GM19240 (cell line): ENCODE measurements at regions not wholly inside any gene's neighbourhood (a gene's known extent, or its start where the extent isn't known, plus 50 kb on each side); places are given as distances from the start of the nearest gene placed in this dataset.

Experiments
- DNase-seq: peaks from one replicate; pipeline ENCODE4 v3.0.0; 2011; ENCODE audit warnings: low spot score; ENCODE audit not compliant: insufficient read length

- no peak for DNase-seq
These were observed 205.9 kb downstream of the C1D start for GRCh38 chr2:67856866-67857265.

GRCh38 chr2:67857836-67858235 is 205.0 kb downstream of the C1D start:
- DNase-seq: no peak

DNA sequence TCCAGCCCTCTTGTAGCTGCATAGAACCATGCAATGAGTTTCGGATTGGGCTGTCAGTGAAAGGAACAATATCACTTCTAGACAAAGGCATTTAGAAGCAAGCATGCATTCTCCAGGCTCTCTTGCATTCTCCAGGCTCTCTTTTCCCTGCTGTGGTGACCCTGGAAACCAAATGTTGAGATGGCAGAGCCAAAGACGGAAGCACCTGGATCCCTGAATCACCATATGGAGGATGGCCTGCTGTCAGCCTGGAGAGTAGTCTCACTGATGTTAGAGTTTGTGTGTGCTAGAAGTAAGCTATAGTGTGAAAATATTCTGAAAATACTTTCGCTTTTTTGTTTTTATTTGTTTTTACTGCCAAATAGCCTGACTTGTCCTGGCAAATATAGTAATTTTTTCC is 203.9 kb downstream of the C1D start:
- DNase-seq: no peak

GRCh38 chr2:67865917-67866316 is 196.9 kb downstream of the C1D start:
- no peak for DNase-seq

- no peak for DNase-seq
These were observed 195.1 kb downstream of the C1D start for GRCh38 chr2:67867735-67868134.

DNA sequence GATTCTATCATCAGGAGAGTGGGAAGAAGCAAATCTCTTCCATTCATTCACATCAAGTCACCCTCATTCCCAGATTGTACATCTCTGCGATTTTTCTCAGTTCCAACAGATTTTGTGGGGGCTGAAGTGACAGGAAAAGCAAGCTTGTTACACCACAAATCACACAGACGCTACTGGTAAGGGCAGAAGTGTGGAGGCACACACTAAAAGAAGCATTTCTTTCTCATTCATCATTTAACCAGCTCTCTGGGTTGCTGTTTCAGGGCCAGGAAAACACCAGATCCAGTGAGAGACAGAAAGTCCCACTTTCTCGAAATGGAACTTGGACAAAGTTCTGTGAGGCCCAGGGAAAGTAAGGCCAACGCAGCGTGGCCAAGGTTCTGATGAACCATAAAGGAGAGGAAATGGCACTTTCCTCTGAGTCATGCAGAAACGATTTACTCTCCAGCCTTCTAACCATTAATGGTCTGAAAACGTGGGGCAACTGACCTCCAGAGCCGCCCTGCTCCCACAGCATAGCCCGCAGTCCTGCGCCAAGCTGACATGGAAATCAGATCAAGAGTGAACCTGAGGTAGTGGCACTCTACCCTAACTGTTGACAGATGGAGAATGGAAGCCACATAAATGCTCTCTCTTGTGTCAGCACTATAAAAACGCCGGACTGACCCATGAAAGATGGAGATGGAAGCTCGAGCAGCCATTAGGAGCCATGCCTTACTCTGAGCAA is 191.0 kb downstream of the C1D start:
- no peak for DNase-seq

- no peak for DNase-seq
These were observed 190.3 kb downstream of the C1D start for GRCh38 chr2:67872481-67872880.

- DNase-seq: no peak
These were observed 188.9 kb downstream of the C1D start for GRCh38 chr2:67873916-67874315.

GRCh38 chr2:67876176-67876575 is 186.6 kb downstream of the C1D start:
- DNase-seq: no peak

GRCh38 chr2:67877301-67877700 is 185.5 kb downstream of the C1D start:
- DNase-seq: no peak

DNA sequence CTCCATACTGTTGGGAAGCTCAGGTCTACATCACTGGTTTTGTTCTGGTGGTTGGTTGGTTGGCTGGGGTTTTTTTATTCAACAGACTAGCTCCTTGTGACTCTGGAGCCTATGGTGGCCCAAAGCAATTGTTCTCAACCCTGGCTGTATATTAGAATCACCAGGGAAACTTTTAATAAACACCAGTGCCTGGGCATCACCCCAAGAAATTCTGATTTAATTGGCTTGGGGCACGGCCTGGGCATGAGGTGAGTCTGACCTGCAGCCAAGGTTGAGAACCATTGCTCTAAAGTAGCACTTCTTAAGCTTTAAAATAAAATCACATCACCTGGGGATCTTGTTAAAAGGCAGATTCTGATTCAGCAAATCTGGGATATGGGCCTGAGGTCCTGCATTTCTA is 184.1 kb downstream of the C1D start:
- no peak for DNase-seq

DNA sequence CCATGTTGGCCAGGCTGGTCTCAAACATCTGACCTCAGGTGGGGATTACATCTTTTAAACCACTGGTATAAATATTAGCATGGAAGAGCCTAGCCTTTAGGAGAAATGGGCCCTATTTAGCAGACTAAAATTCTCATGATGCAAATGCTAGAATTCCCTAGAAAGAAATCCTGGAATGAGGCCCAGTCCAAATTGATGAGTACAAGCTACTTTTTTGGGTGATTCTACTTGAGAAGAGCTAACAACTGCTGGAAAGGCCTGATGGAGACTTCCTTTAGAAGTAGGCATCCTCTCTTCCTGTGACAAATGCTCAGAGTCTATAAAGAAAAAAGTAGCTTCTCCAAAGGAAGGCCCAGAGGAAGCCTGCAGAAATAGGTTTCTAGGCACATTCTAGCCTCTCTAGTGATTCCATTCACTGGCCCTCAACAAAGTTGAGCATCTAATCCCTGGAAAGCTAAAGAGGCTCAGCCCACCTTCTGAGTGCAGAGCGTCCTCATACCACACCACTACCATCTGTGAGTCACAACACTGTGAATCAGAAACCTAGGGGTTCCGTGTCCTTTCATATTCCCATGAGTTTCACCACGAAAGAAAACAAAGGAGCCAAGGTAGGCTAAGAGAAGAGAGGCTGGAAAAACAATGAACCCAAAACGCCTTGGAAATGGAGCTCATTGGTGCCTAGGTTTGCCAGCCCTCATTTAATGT is 183.1 kb downstream of the C1D start:
- no peak for DNase-seq

GRCh38 chr2:67880291-67880761 is 182.5 kb downstream of the C1D start:
- no peak for DNase-seq

GRCh38 chr2:67881816-67882215 is 181.0 kb downstream of the C1D start:
- no peak for DNase-seq

- DNase-seq: no peak
These were observed 179.3 kb downstream of the C1D start for GRCh38 chr2:67883316-67884087.

- no peak for DNase-seq
These were observed 174.3 kb downstream of the C1D start for GRCh38 chr2:67888351-67889005.

- DNase-seq: no peak
These were observed 173.7 kb downstream of the C1D start for GRCh38 chr2:67889056-67889455.

- no peak for DNase-seq
These were observed 171.2 kb downstream of the C1D start for GRCh38 chr2:67891642-67892041.

GRCh38 chr2:67892339-67892846 is 170.4 kb downstream of the C1D start:
- no peak for DNase-seq

DNA sequence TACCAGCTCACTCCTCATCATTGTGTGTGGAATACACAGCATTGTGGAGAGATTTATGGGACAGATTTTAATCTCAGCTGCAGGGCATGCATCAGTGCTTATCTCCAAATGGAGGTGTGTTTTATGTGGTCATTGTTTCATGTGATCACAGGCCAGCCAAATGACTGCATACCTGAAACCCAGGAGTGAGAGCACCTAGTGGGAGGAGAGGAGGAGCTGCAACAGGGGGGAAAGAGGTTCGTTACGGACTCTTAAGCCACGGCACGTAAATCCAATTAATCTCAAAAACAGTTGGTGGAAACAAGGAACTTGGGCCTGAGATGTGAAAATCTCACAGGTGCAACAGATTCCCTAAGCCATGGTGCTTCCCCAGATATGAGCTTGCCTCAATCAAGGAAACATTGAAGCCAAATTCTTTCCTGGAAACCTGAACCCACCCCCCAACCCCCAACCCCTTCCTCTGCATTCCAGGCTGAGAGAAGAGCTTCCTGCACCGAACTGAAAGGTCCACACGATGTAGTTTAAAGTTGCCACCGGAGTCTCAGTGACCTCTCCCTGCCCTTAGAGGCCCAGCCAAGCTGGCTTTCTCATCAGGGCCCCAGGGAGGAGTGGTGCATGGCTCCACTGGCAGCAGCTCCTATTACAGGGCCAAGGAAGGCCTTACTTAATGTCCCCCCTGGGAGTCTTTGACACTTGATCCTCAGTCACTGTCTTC is 167.4 kb downstream of the C1D start:
- no peak for DNase-seq

- no peak for DNase-seq
These were observed 166.7 kb downstream of the C1D start for GRCh38 chr2:67896076-67896475.
